NCI-H1417 (cell line): ENCODE measurements at regions not wholly inside any gene's neighbourhood (a gene's known extent, or its start where the extent isn't known, plus 50 kb on each side); places are given as distances from the start of the nearest gene placed in this dataset.

ENCODE experiments used
- DNase-seq, 3 experiments: peaks; one replicate each; lab custom pipeline; 2025; lab: John Stamatoyannopoulos, UW

GRCh38 chr2:111219285-111219684 is 98.6 kb downstream of the BCL2L11 start:
- DNase-seq, result no peak

DNA sequence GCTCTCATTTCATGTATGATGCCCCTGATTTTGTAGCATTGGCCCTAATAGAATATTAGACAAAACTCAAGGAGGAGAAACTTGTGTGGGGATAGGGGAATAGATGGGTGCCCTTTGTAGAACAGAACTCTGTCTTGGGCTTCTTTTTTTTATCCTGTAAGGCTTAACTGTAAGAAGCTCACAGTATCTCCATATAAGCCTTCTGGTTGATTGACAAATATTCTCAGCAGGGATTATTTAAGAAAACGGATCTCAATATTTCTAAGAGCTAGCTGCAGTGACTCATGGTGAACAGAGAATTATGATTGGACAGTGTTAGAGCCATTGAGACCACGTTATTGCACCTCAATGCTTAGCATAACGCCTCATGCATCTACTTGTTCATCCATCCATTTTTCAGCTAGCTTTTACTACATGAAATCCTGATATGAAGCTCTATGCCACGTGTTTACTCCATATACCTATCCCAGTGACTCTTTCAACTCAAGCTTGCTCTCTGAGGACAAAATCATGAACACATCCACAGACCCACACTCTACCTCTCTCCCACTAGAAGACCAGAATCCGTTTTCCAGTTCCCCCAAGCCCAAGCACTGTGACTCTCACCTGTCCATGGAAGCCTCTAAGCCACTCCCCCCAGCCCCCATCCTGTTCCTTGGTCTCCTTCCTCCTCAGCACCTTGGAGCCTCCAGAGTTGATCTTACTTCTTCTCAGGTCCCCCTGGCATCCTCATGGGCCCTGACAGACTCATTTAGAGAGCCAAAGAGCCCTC is 99.2 kb downstream of the BCL2L11 start:
- no peak for DNase-seq

- no peak for DNase-seq
Measured at GRCh38 chr2:111220962-111221361, 100.2 kb downstream of the BCL2L11 start.

GRCh38 chr2:111221701-111222100 is 101.0 kb downstream of the BCL2L11 start:
- DNase-seq, result no peak

DNA sequence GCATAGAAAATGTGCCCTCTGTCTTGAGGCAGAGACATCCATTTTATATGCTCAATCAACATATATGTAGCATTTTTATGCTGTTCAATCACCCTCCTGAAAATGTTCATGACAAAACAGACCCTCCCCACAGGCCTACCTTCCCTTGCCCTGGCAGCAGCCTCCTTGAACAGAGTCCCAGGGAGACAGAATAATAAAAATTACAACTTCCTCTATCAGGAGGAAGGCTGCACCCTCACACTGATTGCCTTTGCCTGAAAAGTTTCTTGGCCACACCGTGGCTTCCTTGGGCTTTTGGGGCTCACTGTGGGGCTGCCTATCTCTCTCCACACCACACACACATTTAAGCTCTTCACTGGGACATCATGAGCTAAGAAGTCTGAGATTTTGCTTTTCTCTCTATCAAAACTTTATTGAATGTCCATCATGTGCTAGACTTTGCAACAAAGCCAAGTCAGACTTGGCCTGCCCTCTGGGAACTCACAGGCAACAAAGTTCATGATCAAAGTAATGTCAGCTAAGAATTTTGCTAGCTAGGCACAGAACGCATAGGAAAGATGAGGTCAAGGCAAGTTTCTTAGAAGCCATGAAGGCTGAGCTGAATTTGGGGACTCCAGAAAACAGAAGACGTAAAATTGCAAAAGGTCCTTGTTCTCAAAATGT is 101.6 kb downstream of the BCL2L11 start:
- no peak for DNase-seq

DNA sequence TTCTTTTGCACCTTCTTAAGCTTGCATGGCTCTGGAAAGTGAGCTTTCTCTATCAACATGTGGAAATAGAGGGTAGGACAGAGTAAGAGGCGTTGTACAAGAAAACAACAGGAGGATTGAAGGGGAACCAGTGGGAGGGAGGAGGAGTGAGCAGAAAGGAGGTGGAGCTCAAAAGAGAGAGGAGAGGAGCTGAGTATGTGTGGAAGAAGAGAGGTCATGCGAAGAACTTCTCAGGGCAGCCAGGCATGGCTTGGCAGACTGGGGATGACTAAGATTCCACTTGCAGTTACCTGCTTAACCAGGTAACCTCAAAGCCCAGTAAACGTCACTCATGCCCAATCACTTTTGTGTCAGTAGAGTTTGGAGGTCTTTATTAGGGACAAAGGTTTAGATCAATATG is 105.1 kb downstream of the BCL2L11 start:
- DNase-seq, result no peak

- DNase-seq, result no peak
Measured at GRCh38 chr2:111226876-111227700, 106.4 kb downstream of the BCL2L11 start.

- DNase-seq, result no peak
Measured at GRCh38 chr2:111227716-111228141, 107.0 kb downstream of the BCL2L11 start.

GRCh38 chr2:111231532-111232252 is 111.0 kb downstream of the BCL2L11 start:
- DNase-seq, result no peak

DNA sequence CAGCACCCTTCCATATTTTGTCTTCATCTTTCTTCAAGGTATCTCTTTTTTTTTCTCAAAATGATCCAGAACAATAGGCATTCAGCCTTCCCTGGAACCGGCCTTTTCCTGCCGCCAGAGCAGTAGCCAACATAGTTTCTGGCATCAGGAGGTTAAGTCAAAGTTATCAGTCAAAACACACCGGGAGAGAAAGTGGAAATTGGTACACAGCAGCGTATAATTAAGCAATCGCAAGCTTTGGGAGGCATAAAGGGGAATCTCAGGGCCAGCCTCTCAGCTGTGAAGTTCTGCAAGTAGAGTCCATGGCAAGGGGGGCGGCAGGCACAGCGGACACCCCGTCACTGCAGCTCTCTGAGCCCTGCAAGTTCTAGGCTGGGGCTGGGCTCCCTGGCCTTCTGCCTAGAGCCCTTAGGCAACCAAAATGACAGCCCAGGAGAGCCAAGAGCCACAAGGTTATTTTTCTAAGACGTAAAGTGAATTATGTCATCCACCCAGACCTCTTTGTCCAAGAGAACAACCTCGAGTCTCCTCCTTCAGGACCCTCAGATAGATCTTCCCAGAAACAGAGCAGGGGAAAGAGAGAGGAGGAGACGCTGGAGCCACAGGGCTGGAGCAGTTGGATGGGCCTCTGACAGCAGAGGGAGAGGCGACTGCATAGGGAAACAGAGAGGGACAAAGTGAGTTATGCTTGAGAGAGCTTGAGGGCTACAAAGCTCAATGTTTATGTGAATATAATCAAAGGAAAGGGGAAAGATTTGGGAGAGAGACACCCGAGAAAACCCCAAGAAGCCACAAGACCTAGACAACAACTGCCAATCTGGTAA is 114.7 kb downstream of the BCL2L11 start:
- DNase-seq, result no peak

GRCh38 chr2:111236025-111236424 is 115.3 kb downstream of the BCL2L11 start:
- no peak for DNase-seq

DNA sequence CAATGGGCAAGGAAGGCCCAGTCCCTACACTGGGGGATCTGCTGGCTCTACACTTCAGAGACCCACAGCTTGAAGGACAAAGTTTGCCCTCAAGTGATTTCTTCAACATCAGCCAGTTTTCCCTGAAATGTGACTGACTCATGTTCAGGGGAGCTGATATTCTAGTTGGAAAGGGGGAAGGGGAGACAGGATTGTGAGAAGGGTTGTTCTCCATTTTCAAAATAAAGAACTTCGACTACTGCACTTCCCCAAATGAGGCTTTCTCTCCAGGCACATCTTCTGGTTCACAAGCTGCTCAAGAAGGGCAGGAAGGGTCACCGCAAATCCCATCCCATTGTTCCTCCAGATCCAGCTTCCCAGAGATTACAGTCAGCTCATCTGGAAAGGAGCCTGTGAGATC is 117.6 kb downstream of the BCL2L11 start:
- DNase-seq, result no peak

- DNase-seq, result no peak
Measured at GRCh38 chr2:111239107-111239506, 118.4 kb downstream of the BCL2L11 start.

DNA sequence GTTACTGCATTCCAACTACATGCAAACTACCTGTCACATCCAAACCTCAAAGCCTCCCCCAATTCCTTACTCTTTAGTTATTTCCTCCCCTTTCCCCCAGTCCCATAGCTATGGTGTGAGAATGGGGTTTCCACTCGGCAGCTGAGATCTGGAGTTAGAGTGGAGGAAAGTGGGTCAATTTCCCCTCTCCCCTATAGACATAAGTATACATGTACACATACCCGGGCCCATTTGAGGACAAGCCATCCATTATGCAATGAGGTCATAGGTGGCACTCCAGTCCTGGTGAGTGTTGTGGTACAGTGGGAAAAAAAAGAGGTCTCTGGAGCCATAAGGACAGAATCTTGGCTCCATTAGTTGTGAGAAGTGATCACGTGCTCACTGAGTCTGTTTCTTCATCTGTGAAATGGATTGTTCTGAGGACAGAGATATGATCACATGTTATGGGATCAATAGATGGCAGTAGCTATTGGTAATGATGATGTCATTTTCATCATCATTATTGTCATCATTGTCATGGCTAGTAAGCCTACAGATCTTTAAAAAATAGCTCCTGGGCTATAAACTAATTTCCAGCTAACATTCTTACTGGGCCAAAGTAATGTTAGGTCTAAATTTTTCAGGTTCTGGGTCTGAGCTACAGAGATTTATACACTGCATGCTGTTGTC is 119.0 kb downstream of the BCL2L11 start:
- no peak for DNase-seq

DNA sequence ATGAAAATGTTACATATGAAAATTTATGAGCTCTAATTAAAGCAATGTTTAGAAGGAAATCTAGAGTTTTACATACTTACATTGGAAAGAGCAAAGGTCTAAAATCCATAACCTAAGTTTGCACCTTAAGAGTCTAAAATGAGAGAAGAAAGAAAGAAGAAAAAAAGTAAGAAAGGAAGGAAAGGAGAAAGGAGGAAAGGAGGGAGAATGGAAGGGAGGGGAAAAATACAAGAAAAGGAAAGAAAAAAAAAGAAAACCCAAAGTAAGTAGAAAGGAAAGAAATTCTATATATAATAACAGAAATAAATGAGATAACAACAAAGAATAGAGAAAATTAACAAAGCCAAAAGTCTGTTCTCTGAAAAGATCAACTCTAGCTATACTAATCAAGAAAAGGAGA is 122.6 kb downstream of the BCL2L11 start:
- no peak for DNase-seq

DNA sequence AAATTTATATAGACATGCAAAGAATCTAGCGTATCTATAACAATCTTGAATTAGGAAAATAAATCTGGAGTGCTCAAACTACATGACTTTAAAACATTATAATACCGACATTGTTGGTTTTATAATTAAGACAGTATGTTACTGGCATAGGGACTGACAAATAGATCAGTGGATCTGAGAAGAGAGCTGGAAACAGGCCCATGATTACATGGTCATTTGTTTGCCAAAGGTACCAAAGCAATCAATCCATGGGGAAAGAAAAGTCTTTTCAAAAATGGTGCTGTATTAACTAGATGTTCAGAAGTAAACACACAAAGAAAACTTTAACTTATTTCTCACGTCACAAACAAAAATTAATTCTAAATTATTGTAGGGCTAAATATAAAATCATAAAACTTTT is 124.2 kb downstream of the BCL2L11 start:
- DNase-seq, result no peak

DNA sequence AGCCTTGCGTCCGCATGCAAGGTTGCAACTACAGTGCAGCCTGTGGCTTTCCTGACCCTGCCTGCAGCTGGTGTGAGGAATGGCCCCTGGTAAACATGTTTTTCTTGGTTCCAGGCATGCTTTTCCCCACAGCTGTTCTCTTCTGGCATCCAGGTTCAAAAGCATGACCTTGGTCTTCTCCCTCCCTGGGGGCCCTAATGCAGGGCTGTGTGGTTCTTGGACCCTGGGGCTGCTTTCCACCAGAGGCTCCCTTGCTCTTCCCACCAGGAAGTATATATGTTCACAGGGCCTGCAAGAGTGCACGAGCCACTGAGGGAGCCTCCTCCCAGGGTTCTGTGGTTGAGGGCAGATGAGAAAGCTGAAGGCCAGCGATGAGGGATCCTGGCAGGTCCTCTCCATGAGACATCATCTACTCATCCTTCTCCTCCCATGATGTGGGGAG is 125.9 kb downstream of the BCL2L11 start:
- no peak for DNase-seq

DNA sequence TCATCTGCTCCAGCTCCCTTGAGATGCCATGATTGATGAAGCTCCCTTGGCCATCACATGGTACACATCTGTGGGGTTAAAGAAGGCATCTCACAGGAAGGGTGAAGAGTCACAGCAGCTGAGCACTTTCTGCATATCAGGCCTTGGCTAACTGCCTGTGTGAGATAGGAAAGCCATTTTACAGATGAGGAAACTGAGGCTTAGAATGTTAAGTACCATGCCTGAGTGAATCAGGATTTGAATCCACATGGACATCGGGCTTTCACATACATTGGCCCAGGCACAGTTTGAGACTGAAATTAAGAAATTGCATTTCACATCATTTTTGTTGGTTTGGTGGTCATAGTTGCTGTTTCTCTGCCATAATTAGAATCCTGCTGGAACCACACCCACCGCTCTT is 126.8 kb downstream of the BCL2L11 start:
- no peak for DNase-seq

GRCh38 chr2:111249806-111250205 is 129.1 kb downstream of the BCL2L11 start:
- DNase-seq, result no peak

DNA sequence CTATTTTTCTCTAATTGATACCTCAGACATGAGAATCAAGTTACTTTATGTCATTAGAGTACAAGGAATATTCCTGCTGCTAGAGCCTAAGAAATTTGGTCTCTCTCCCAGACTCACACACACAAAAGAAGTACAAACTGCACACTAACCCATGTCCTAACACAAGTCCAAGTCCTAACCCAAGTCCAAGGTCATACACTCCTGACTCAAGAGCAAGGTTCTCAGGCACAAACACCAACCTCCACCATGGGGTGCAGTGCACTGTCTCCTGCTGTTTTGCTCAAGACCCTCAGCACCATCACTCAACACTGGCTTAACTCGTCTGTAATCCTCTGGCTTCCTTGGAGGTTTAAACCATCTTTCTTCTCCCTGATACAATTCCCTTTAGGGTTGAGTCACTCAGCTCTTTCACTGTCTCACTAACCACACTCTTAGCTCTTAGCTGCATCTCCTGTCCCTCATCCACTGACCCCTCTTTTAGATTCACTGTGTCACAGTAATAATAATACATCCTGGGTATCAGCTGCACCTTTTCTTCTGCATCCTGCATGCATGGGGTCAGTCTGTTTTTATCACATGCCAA is 129.8 kb downstream of the BCL2L11 start:
- DNase-seq, result no peak
